Suprapubic skin (tissue), 4 donors: ENCODE measurements at regions not wholly inside any gene's neighbourhood (a gene's known extent, or its start where the extent isn't known, plus 50 kb on each side); places are given as distances from the start of the nearest gene placed in this dataset.

Experiments
- CTCF ChIP-seq, 2 donors: fragments of 200-600 bp in 1 of 2; fragments of 450-650 bp in 1 of 2; sonication (generic) in 1 of 2; IDR thresholded peaks; one replicate each; pipeline ENCODE4 v1.5.1; 2016 to 2019; ENCODE audit warnings: antibody characterized with exemption in 2 of 2, mild to moderate bottlenecking in 1 of 2, moderate library complexity in 1 of 2
- POLR2A ChIP-seq, 2 donors: fragments of 450-650 bp; IDR thresholded peaks; one replicate each; pipeline ENCODE4 v1.6.1; 2017; ENCODE audit warnings: antibody characterized with exemption in 2 of 2, mild to moderate bottlenecking in 2 of 2, moderate library complexity in 2 of 2
- POLR2AphosphoS5 ChIP-seq, 3 donors: sonication (generic); formaldehyde crosslinking; IDR thresholded peaks; one replicate each; pipeline ENCODE4 v1.6.1; 2017; ENCODE audit warnings: antibody characterized with exemption in 3 of 3

GRCh38 chr1:234722270-234722704, 112.3 kb upstream of the IRF2BP2 start:
- no peak for TF ChIP-seq POLR2A (IDR thresholded peaks at IDR 0.05)
- no peak for TF ChIP-seq CTCF (IDR thresholded peaks at IDR 0.05)
- TF ChIP-seq POLR2AphosphoS5 (IDR thresholded peaks at IDR 0.05) = no peak
